ENCODE measurements at regions not wholly inside any gene's neighbourhood (a gene's known extent, or its start where the extent isn't known, plus 50 kb on each side); places are given as distances from the start of the nearest gene placed in this dataset.

GRCh38 chr6:90952176-90952575, 365.3 kb upstream of the MAP3K7 start:
- ChIA-PET CTCF (no interaction called here), POLR2A (ENCODE audit: unreplicated experiment) (no interaction called here)
- Histone ChIP-seq H4K20me1 (ENCODE audit: low read length) (no peaks in the 10 kb centered on the region), H3K9me2 (replicated peaks; ENCODE audit: low read length) (no peaks in the 10 kb centered on the region), H3K9ac (ENCODE audit: low read length) (no peak overlapping the region), H3K9me3 (ENCODE audit: low read length) (no peaks in the 10 kb centered on the region), H3K27me3 (ENCODE audit: low read length) (peaks cover 4% of the 10 kb centered on the region; the same call in 1 of the 2 replicates), H3K4me3 (ENCODE audit: low read length) (no peak overlapping the region), H3F3A (ENCODE audit: low read length, unreplicated experiment) (no peaks in the 10 kb centered on the region), H3K27ac (ENCODE audit: low read length) (no peak overlapping the region), H2AFZ (ENCODE audit: low read length) (no peak overlapping the region), H3K4me1 (ENCODE audit: insufficient read depth, low read length) (no peaks in the 10 kb centered on the region), H3K79me2 (ENCODE audit: low read length) (no peaks in the 10 kb centered on the region), H3K4me2 (ENCODE audit: low read length) (no peak overlapping the region), H3K36me3 (ENCODE audit: low read depth, low read length) (no peaks in the 10 kb centered on the region)
- ATAC-seq (no peak), DNase-seq (no peak)
- BruUV-seq (replicated peaks): no TSS peak
- intact Hi-C loops (cut with micrococcal nuclease): no loop called here
- TF ChIP-seq EZH2 (IDR thresholded peaks at IDR 0.05; ENCODE audit: low read length, unreplicated experiment) (no peak), EZH2phosphoT487 (IDR thresholded peaks at IDR 0.05; ENCODE audit: borderline replicate concordance, low read length) (no peak), CTCF (conservative IDR thresholded peaks at IDR 0.05; ENCODE audit: low read depth, low read length) (no peak)

GRCh38 chr6:90948540-90948939, 361.7 kb upstream of the MAP3K7 start:
- no peak overlapping the region for H3K9ac ChIP-seq (ENCODE audit: low read length)
- ATAC-seq (no peak), DNase-seq (no peak)
- no peaks in the 10 kb centered on the region for H3K27me3 ChIP-seq (ENCODE audit: low read length)
- POLR2A ChIA-PET (ENCODE audit: unreplicated experiment): no interaction called here
- no peaks in the 10 kb centered on the region for H3K79me2 ChIP-seq (ENCODE audit: low read length)
- H4K20me1 ChIP-seq (ENCODE audit: low read length): no peaks in the 10 kb centered on the region
- no TSS peak for BruUV-seq (replicated peaks)
- H3K9me3 ChIP-seq (ENCODE audit: low read length): no peaks in the 10 kb centered on the region
- H3K27ac ChIP-seq (ENCODE audit: low read length): no peak overlapping the region
- CTCF ChIA-PET: no interaction called here
- TF ChIP-seq CTCF (conservative IDR thresholded peaks at IDR 0.05; ENCODE audit: low read depth, low read length): no peak
- TF ChIP-seq EZH2phosphoT487 (IDR thresholded peaks at IDR 0.05; ENCODE audit: borderline replicate concordance, low read length): no peak
- TF ChIP-seq EZH2 (IDR thresholded peaks at IDR 0.05; ENCODE audit: low read length, unreplicated experiment): no peak
- intact Hi-C loops (cut with micrococcal nuclease): no loop called here
- no peaks in the 10 kb centered on the region for H3K4me1 ChIP-seq (ENCODE audit: insufficient read depth, low read length)
- H3K4me3 ChIP-seq (ENCODE audit: low read length): no peak overlapping the region
- H3K36me3 ChIP-seq (ENCODE audit: low read depth, low read length): no peaks in the 10 kb centered on the region
- H3K4me2 ChIP-seq (ENCODE audit: low read length): no peak overlapping the region
- no peak overlapping the region for H2AFZ ChIP-seq (ENCODE audit: low read length)
- H3K9me2 ChIP-seq (replicated peaks; ENCODE audit: low read length): no peaks in the 10 kb centered on the region
- H3F3A ChIP-seq (ENCODE audit: low read length, unreplicated experiment): no peaks in the 10 kb centered on the region

- Histone ChIP-seq H4K20me1 (ENCODE audit: low read length) (no peaks in the 10 kb centered on the region), H3K79me2 (ENCODE audit: low read length) (no peaks in the 10 kb centered on the region), H3K27me3 (ENCODE audit: low read length) (no peaks in the 10 kb centered on the region), H3K4me2 (ENCODE audit: low read length) (no peak overlapping the region), H3K4me1 (ENCODE audit: insufficient read depth, low read length) (no peaks in the 10 kb centered on the region), H3K9ac (ENCODE audit: low read length) (no peak overlapping the region), H2AFZ (ENCODE audit: low read length) (no peak overlapping the region), H3K36me3 (ENCODE audit: low read depth, low read length) (no peaks in the 10 kb centered on the region), H3K9me2 (replicated peaks; ENCODE audit: low read length) (no peaks in the 10 kb centered on the region), H3K4me3 (ENCODE audit: low read length) (no peak overlapping the region), H3K27ac (ENCODE audit: low read length) (no peak overlapping the region), H3F3A (ENCODE audit: low read length, unreplicated experiment) (no peaks in the 10 kb centered on the region), H3K9me3 (ENCODE audit: low read length) (no peaks in the 10 kb centered on the region)
- no TSS peak for BruUV-seq (replicated peaks)
- intact Hi-C loops (cut with micrococcal nuclease): no loop called here
- ChIA-PET POLR2A (ENCODE audit: unreplicated experiment) (no interaction called here), CTCF (no interaction called here)
- DNase-seq: no peak
- TF ChIP-seq CTCF (conservative IDR thresholded peaks at IDR 0.05; ENCODE audit: low read depth, low read length): no peak
- no peak for ATAC-seq
Measured at GRCh38 chr6:90947184-90948064, 360.6 kb upstream of the MAP3K7 start.

All from PC-3 (cell line).